NCI-H82 treated with DMSO at 0.1 percent for 48 hours (cell line): ENCODE measurements at regions not wholly inside any gene's neighbourhood (a gene's known extent, or its start where the extent isn't known, plus 50 kb on each side); places are given as distances from the start of the nearest gene placed in this dataset.
"Not testable (repeated sequence)": the region's sequence is repeated elsewhere in the genome, so short reads cannot be mapped to it uniquely, and the experiment has no call there.

ENCODE experiments used
- DNase-seq: peaks from one replicate; lab custom pipeline; 2025; ENCODE audit not compliant: unreplicated experiment; lab: John Stamatoyannopoulos, UW

DNA sequence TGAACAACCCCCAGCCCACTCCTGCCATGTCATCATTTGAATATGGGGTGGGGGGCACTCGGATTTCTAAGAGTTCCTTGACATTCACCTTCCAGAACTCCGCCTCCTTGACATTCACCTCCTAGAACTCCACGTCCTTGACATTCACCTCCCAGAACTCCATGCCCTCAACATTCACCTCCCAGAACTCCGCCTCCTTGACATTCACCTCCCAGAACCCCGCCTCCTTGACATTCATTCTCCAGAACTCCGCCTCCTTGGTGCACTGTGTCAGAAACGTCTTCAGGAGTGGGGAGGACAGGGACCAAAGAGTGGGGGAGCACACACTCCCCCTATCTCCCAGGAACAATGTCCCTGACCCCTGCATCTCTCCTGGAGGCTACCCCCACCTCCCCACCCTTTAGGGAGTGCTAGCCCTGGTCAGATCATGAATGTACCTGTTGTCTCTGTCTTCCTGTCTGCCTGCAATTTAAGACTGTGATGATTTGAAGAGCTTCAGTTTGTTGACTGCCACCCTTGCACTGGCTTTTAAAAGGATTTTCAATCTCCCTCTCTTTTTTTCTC, 110.1 kb downstream of the NPTX2 start:
- DNase-seq, result no peak

DNA sequence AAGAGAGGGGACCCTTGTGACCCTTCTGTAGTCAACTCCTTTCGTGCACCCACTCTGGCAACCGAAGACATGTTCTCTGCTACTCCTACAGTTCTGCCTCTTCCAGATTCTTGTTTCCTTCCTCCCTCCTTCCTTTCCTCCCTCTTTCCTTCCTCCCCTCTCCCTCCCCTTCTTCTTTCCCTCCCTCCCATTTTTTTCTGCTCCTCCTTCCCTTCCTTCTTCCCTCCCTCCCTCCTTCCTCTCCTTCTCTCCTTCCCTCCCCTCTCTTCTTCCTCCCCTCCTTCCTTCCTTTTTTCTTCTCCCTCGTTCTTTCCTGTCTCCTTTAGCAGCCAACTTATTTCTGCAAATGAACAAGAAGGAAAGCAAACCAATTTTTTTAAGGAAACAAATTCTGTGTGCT, 111.5 kb downstream of the NPTX2 start:
- DNase-seq, result no peak

DNA sequence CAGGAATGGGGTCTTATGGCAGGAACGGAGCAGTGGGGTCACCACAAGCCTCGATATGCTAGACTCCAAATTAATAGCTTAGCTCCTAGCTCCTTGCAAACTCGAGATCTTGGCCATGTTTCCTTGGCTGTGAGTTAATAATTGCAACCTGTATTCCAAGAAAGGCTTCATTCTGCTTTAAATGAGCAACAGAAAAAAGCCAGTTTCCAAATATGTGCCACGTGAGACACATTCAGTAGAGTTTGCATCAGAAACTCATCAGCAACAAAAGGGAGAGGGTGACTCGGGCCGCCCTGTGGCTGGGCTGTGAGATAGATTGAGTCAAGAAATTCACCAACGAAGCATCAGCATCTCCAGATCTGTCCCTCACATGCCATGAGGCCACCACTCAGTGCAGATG, 112.0 kb downstream of the NPTX2 start:
- DNase-seq, result no peak

DNA sequence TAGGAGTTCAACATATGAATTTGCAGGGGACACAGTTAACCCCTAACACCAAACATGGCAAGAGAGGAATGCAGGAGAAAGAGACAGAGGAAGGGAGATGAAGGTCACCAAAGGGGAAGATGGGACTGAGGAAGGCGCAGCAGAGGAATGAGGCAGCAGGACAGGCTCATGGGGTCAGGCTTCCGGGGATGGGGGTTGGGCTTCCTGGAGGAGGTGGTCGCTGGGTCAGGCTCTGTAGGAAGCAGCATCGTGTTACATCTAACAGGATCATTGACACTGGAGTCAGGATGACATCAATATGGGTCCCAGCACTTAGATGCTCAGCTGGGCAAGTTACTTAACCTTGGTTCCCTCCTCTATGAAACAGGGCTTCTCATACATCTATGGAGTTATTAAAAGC, 113.2 kb downstream of the NPTX2 start:
- DNase-seq, result no peak

DNA sequence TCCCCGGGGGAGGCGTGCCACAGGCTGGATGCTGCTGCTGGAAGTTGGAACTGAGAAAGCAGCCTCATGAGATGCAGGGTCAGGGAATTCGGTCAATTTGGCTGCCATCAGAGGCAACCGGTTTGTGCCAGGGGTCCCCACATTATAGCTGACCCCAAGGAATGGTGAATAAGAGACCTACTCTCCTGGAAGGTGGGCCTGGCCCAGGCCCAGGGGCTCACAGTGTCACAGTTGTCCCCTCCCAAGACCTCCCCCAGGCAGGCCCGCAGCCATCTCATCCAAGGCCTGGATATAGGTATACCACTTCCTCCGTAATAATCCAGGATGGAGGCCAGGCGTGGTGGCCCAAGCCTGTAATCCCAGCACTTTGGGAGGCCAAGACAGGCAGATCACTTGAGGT, 114.6 kb downstream of the NPTX2 start:
- no peak for DNase-seq

DNA sequence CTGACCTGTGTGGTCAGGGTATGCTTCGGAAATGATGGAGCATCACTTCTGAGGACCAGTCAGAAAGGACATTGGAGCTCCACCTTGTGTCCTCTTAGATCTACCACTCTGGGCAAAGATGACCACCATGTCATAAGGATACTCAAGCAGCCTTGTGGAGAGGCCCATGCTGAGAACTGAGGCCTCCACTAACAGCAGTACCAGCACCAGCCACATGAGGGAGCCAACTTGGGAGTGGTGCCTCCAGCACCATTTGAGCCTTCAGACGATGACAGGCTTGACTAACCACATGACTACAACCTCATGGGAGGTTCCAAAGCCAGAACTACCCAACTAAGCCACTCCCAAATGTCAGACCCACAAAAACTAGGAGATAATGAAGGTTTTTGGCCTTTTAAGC, 116.0 kb downstream of the NPTX2 start:
- DNase-seq, result peak; percentile 23

DNA sequence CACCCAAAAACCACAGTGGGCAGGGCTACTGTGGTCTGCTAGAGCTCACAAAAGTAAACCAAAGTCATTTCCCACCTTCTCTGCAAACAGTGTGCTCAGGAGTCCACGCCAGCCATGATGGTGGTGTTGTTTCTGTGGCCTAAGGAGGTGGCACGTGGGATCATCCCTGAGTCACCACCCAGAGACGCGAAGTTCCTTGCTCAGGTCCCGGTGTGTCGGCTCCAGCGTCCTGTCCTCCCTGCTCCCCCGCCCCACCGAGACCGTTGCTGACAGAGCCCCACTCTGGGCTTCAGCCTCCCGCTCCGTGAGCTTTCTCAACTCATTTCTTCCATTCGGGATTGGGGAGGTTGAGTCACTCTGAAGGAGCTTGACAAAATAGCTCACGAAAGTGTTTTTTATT, 118.7 kb downstream of the NPTX2 start:
- no peak for DNase-seq

DNA sequence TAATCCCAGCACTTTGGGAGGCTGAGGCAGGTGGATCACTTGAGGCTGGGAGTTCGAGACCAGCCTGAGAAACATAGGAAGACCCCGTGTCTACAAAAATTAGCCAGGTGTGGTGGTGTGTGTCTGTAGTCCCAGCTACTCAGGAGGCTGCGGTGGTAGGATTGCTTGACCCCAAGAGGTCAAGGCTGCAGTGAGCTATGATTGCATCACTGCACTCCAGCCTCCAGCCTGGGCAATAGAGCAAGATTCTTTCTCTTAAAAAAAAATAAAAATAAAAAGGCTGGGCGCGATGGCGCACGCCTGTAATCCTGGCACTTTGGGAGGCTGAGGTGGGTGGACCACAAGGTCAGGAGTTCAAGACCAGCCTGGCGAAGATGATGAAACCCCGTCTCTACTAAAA, 119.4 kb downstream of the NPTX2 start:
- DNase-seq, result not testable (repeated sequence)

DNA sequence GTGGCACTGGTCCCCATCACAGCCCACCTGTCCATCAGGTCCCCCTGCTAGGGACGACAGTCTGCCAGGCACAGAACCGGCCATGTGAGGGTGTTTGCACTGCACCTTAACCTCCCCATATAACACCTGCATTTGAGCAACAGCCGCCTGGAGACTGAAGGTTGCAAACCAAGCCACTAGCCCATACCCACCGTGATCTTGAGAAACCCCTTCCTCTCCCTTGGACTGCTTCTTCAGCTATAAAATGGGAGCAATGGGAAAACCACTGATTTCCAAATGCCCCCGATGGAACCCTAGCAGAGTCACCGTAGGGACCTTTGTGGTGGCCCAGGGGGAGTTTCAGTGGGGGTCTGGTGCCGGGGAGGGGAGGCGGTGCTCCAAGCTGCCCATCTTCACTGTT, 120.1 kb downstream of the NPTX2 start:
- DNase-seq, result no peak

DNA sequence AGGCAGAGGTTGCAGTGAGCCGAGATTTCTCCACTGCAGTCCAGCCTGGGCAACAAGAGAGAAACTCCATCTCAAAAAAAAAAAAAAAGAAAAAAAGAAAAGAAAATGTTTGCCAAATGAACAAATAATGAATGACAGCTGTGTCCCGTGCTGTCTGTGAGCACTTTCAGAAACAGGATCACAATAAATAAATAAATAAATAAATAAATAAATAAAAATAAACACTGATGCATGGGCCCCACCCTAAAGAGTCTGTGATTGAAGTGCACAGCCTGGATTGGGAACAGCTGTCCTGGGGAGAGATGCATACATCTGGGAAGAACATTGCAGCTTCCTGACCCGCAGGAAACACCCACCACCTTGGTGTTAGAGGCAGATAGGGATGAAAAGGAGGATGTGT, 123.6 kb downstream of the NPTX2 start:
- DNase-seq, result no peak

DNA sequence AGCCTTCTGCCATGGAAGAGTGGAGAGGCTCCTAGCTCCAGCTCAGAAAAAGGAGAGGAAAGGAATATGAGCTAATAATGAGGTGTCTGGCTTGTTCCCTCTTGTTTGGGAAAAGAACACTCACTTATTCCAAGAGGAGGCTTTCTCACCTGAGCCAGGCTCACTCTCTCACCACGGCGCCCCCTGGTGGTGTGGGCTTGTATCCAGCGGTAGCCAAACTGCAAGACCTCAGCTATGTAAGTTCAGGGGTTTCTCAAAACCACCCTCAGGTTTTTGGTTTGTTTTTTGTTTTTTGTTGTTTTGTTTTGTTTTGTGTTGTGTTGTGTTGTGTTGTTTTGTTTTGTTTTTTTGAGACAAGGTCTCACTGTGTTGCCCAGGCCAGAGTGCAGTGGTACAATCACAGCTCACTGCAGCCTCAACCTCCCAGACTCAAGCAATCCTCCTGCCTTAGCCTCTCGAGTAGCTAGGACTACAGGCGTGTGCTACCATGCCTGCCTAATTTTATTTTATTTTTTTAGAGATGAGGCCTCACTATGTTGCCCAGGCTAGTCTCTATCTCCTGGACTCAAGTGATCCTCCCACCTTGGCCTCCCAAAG, 124.0 kb downstream of the TMEM130 start:
- no peak for DNase-seq

DNA sequence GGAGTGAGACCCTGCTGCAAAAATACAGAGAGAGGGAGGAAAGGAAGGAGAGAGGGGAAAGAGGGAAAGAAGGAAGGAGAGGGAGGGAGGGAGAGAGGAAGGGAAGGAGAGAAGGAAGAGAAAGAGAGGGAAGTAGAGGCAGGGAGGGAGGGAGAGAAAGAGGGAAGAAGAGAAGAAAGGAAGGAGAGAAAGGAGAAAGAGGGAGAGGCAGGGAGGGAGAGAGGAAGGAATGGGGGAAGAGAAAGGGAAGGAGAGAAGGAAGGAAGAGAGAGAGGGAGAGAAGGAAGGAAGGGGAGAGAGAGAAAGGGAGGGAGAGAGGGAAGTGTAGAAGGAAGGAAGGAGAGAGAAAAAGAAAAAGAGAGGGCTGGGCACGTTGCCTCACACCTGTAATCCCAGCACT, 121.7 kb downstream of the TMEM130 start:
- DNase-seq, result no peak

DNA sequence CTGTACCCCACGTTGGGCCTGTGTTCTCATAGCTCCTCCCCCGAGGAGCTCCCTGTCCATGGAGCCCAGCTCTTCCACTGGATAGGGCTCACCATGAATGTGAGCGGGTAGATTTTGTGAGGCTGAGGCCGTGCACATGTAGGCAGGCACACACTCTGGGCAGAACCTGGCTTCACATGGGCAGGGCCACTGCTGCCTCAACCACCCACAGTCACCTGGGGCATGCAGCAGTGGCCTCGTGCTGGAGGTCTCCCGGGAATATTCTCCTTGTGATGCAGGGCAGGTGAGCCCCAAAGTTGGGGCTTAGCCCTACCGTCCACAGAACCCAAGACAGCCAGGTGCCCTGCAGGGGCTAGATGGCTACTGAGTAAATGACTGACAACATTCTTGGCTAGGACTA, 116.6 kb downstream of the TMEM130 start:
- no peak for DNase-seq

DNA sequence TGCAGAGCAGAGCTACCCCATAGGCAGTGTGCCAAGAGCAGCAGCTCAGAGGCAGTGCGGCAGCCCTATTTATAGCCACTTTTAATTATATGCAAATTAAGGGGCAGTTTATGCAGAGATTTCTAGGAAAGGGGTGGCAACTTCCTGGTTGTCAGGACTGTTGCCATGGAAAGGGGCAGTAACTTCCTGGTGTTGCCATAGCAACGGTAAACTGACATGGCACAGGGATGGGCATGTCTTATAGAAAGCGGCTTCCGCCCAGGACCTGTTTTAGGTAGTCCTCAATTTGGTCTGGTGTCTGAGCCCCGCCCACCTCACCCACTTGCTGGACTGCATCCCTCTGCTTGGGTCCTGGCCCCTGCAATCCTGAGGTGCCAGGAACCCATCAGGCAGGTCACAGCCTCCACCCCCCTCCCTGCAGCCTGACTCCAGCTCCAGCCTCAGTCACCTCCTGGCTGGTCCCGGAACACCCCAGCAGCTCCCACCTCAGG, 115.8 kb downstream of the TMEM130 start:
- DNase-seq, result no peak

DNA sequence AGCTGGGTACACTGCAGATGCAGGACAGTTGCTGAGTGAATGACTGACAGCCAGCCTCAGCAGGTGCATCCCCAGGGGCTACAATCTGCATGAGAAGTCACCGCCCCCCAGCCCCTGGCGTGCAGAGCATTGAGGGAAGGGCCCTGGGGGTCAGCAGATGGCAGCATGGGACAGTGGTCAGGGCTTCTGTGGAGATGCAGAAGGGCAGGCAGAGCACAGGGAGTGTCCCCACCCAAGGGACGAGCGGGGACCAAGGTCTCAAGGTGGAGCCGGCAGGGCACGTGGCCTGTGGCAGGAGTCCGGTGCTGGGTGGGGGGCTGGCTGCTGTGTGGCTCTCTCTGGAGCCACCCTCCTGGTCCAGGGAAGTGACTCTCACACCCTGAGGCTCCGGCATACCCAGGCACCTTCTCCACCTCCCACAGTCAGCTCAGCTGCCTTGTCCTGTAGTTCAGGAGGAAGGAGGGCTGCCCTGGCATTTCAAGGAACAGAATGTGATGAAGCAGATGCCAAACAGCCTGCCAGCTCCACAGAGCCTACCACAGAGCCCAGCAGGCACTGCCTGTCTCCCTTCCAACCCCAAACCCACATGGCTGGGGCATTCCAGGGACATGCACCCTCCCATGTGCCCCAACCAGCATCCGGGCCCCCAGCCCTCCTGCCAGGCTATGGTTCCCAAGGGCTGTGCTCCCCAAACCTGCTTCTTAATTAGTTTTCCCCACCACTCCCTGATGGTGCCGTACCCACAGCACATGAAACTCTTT, 114.5 kb downstream of the TMEM130 start:
- DNase-seq, result no peak

DNA sequence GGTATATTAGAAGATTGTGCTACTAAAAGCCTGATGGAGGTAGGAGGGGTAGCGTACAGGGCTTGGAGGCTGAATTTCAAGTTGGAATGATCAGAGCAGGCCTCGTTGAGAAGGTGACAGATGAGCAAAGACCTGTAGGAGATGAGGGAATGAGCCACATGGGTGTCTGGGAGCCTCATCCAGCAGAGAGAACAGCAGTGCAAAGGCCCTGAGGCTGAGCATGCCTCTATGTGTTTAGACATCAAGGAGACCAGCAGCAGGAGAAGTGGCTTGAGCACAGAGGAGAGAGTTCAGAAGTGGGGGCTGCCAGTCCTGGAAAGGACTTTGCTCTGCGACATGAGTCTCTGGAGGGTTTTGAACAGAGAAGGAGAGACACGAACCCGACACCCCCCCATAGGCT, 111.7 kb downstream of the TMEM130 start:
- DNase-seq, result no peak

DNA sequence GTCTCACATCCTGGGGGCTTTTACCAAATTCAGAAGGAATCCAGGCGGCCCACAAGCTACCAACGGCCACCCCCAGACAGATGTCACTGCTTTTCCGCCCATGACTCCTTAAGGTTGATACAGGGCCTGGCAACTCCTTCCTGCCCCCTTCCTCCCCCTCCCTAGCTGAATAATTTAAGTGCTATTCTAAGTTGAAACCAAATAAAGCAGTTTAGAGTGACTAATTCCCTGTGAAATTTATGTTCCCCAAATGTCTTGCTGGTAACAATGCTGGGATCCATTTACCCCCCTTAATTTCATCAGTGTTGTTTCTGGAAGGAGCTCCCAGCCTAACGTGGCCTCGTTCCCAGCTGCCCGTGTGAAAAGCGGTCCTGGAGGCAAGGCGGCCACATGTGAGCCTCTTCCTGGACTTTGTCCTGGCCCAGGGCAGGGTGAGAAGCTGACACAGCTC, 109.6 kb downstream of the TMEM130 start:
- no peak for DNase-seq

DNA sequence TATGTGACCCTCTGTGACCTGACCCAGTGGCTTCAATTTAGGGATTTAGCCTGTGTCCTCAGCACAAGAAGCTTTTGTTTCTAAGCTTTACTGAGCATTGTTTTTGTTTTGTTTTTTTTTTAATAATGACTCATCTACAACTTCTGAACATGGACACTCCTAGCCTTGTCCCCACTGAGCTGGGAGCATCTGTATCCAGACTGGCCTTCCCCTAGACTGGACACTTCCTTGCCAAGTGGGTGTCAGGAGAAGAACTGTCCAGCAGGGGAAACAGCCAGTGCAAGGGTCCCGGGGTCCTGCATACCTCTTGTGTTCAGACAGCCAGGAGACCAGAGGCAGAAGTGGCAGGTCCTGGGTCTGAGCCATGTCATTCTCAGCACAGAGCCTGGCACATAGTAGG, 108.6 kb downstream of the TMEM130 start:
- DNase-seq, result no peak

DNA sequence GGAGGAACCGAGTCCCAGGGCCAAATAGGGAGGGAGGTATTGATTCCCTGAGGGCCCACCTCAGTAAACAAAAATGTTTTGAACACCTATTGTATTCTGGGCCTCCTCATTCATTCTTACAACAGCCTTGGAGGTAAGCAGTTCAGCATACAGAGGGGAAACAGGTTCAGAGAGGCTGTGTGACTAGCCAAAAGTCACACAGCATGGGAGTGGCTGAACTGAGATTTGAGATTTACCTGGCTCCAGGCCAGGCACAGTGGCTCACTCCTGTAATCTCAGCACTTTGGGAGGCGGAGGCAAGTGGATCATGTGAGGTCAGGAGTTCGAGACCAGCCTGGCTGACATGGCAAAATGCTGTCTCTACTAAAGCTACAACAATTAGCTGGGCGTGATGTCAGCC, 107.2 kb downstream of the TMEM130 start:
- no peak for DNase-seq

DNA sequence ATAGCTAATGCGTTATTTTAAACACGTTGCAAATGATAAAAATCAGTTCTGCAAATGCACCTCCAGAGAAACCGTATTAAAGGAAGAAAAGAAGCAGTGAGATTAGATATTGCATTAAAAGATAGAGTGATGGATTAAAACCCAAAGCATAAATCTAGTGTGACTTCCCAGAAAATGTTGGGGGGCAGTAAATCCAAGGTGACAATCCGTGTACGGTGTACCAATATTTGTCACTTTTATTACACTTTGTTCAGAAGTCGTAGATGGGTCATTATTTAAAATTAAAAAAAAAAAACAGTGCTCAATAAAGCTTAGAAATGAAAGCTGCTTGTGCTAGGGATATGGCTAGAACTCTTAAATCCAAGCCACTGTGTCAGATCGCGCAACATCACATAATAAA, 106.4 kb downstream of the TMEM130 start:
- no peak for DNase-seq

DNA sequence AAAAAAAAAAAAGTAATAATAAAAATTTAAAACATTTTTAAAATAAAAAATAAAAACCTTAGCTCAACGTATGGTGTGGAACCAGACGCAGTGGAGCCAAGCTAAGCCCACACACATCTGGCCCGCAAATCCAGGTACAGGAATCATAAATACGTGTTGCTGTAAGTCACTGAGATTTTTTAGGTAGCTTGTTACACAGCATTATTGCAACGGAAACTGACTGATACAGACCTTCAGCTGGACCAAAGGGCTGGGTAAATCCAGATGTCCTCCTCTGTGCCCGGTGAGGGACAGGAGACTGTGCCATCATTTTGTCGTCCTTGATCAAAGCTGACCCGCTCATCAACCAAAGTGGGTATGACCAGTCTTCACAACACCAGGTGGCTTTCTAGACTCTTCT, 104.9 kb downstream of the TMEM130 start:
- no peak for DNase-seq

DNA sequence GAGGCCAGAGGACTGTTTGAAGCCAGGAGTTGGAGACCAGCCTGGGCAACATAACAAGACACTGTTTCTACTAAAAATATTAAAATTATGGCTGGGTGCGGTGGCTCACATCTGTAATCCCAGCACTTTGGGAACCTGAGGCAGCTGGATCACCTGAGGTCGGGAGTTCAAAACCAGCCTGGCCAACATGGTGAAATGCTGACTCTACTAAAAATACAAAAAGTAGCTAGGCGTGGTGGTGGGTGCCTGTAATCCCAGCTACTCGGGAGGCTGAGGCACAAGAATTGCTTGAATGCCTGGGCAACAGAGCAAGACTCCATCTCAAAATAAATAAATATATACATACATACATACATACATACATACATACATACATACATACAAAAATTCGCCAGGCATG, 99.7 kb downstream of the TMEM130 start:
- not testable (repeated sequence) for DNase-seq
